ENCODE measurements at regions not wholly inside any gene's neighbourhood (a gene's known extent, or its start where the extent isn't known, plus 50 kb on each side); places are given as distances from the start of the nearest gene placed in this dataset.

DNA sequence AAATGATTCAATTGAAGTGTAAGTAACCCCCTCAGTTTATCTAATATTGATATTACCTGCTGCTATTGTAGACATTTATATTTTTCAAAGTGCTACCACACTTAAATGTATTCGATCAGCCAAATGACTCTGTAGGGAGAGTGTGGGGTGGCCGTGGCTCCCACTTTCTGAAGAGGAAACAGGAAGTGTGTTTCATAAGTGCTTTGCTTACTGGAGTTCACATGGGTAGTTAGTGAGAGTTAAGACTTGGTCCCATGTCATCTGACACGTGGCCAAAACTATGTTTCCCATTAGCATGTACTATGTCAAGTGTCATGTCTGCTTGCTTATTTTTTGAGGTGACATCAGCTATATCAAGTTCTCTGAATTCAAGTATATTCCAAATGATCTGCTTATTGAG lies 308.1 kb upstream of the GATB start:
- TF ChIP-seq, protein P1, sequence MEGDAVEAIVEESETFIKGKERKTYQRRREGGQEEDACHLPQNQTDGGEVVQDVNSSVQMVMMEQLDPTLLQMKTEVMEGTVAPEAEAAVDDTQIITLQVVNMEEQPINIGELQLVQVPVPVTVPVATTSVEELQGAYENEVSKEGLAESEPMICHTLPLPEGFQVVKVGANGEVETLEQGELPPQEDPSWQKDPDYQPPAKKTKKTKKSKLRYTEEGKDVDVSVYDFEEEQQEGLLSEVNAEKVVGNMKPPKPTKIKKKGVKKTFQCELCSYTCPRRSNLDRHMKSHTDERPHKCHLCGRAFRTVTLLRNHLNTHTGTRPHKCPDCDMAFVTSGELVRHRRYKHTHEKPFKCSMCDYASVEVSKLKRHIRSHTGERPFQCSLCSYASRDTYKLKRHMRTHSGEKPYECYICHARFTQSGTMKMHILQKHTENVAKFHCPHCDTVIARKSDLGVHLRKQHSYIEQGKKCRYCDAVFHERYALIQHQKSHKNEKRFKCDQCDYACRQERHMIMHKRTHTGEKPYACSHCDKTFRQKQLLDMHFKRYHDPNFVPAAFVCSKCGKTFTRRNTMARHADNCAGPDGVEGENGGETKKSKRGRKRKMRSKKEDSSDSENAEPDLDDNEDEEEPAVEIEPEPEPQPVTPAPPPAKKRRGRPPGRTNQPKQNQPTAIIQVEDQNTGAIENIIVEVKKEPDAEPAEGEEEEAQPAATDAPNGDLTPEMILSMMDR (IDR thresholded peaks at IDR 0.05 in 8 of 11, conservative IDR thresholded peaks at IDR 0.05 in 3 of 11): no peak
- TF ChIP-seq POLR2AphosphoS5 (IDR thresholded peaks at IDR 0.05): no peak
